H1 (cell line): ENCODE measurements at regions not wholly inside any gene's neighbourhood (a gene's known extent, or its start where the extent isn't known, plus 50 kb on each side); places are given as distances from the start of the nearest gene placed in this dataset.

Source experiments
- CTCF ChIA-PET: fragments of 300-600 bp; sonication (Branson Sonifier 250); formaldehyde crosslinking; loops from one replicate; lab custom pipeline; 2021; ENCODE audit not compliant: partially characterized antibody; lab: Charles Lee
- POLR2A ChIA-PET: fragments of 300-600 bp; sonication (Branson Sonifier 250); formaldehyde crosslinking; loops from one replicate; lab custom pipeline; 2021; ENCODE audit warnings: inconsistent platforms; ENCODE audit not compliant: partially characterized antibody; lab: Charles Lee
- DNase-seq, 2 experiments: peaks; one replicate each; pipeline versions ENCODE4 v3.0.0 to v3.0.0-alpha.2; 2010 to 2022; ENCODE audit warnings: low spot score in 2 of 2, low read depth in 1 of 2, mixed read lengths in 1 of 2
- FAIRE-seq: peaks from 2 replicates; lab custom pipeline; 2011; peaks lifted over from hg19 to GRCh38; lab: Jason Lieb, UNC
- H2AFZ ChIP-seq: 2 replicates; pipeline ENCODE4 v1.8.1; 2012; ENCODE audit warnings: low read length, inconsistent platforms
- H2AK5ac ChIP-seq: 2 replicates; pipeline ENCODE4 v1.6.1; 2013; ENCODE audit warnings: low read depth, low read length
- H2BK120ac ChIP-seq: replicated peaks from 2 replicates; pipeline ENCODE3; 2013; ENCODE audit warnings: low read depth, low read length, inconsistent platforms
- H2BK12ac ChIP-seq: 2 replicates; pipeline ENCODE4 v1.6.1; 2013; ENCODE audit warnings: low read depth, low read length
- H2BK15ac ChIP-seq: 2 replicates; pipeline ENCODE4 v1.6.1; 2013; ENCODE audit warnings: low read length
- H2BK20ac ChIP-seq: 2 replicates; pipeline ENCODE4 v1.6.1; 2013; ENCODE audit warnings: low read length
- H2BK5ac ChIP-seq: 2 replicates; pipeline ENCODE4 v1.6.1; 2013; ENCODE audit warnings: low read depth, low read length
- H3K14ac ChIP-seq: 2 replicates; pipeline ENCODE4 v1.6.1; 2013; ENCODE audit warnings: inconsistent platforms; ENCODE audit not compliant: insufficient read length
- H3K18ac ChIP-seq: 2 replicates; pipeline ENCODE4 v1.6.1; 2013; ENCODE audit warnings: low read length; ENCODE audit errors: extremely low read depth
- H3K23ac ChIP-seq: 2 replicates; pipeline ENCODE4 v1.6.1; 2013; ENCODE audit warnings: inconsistent platforms; ENCODE audit not compliant: insufficient read length
- H3K23me2 ChIP-seq: 2 replicates; pipeline ENCODE4 v1.6.1; 2013; ENCODE audit warnings: low read depth, low read length
- H3K27ac ChIP-seq: 2 replicates; pipeline ENCODE4 v1.6.1; 2011; ENCODE audit warnings: low read depth, low read length, inconsistent platforms
- H3K27me3 ChIP-seq, 4 experiments: replicated peaks in 1 of 4; 1 replicate in 1 of 4; 2 replicates in 3 of 4; pipeline versions ENCODE4 v1.6.1 to v1.8.1; 2011 to 2013; ENCODE audit warnings: low read length in 3 of 4, mild to moderate bottlenecking in 3 of 4, inconsistent platforms in 2 of 4, mixed read lengths in 2 of 4, moderate library complexity in 1 of 4; ENCODE audit not compliant: control insufficient read depth in 3 of 4, insufficient read depth in 3 of 4; ENCODE audit errors: extremely low read depth in 1 of 4
- H3K36me3 ChIP-seq, 4 experiments: 2 replicates each; pipeline versions ENCODE4 v1.6.1 to v1.8.1; 2011 to 2013; ENCODE audit warnings: mild to moderate bottlenecking in 4 of 4, low read length in 3 of 4, moderate library complexity in 2 of 4, control low read depth in 1 of 4, inconsistent platforms in 1 of 4; ENCODE audit not compliant: insufficient read depth in 4 of 4, control insufficient read depth in 2 of 4
- H3K4ac ChIP-seq: replicated peaks from 2 replicates; pipeline ENCODE3; 2013; ENCODE audit warnings: low read length, low read depth, mixed read lengths, inconsistent platforms; ENCODE audit not compliant: insufficient read length
- H3K4me1 ChIP-seq, 4 experiments: replicated peaks in 1 of 4; 1 replicate in 1 of 4; 2 replicates in 3 of 4; pipeline versions ENCODE4 v1.6.1 to v1.8.1; 2011 to 2013; ENCODE audit warnings: low read length in 3 of 4, inconsistent platforms in 2 of 4, mixed read lengths in 1 of 4; ENCODE audit not compliant: insufficient read depth in 4 of 4, control insufficient read depth in 3 of 4
- H3K4me2 ChIP-seq, 2 experiments: 2 replicates each; pipeline versions ENCODE4 v1.6.1 to v1.8.1; 2011 to 2013; ENCODE audit warnings: low read depth in 2 of 2, low read length in 2 of 2, control low read depth in 1 of 2, inconsistent platforms in 1 of 2, mild to moderate bottlenecking in 1 of 2; ENCODE audit not compliant: insufficient read depth in 1 of 2
- H3K4me3 ChIP-seq, 4 experiments: fragments of 200-600, 300-600 bp in 1 of 4; sonication (generic), shearing (Covaris generic), sonication (Bioruptor Twin) in 1 of 4; 2 replicates each; pipeline versions ENCODE4 v1.5.1 to v1.8.1; 2011 to 2016; ENCODE audit warnings: low read length in 4 of 4, low read depth in 3 of 4, control low read depth in 2 of 4, inconsistent platforms in 2 of 4, mild to moderate bottlenecking in 2 of 4, mixed read lengths in 1 of 4, moderate library complexity in 1 of 4; ENCODE audit not compliant: insufficient read depth in 2 of 4; ENCODE audit errors: extremely low read depth in 1 of 4
- H3K56ac ChIP-seq: replicated peaks from 2 replicates; pipeline ENCODE3; 2013; ENCODE audit warnings: low read depth, mild to moderate bottlenecking, mixed read lengths, low read length, inconsistent platforms; ENCODE audit not compliant: insufficient read length
- H3K79me1 ChIP-seq: 2 replicates; pipeline ENCODE4 v1.6.1; 2013; ENCODE audit warnings: low read depth, low read length, control low read depth
- H3K79me2 ChIP-seq, 2 experiments: 2 replicates each; pipeline versions ENCODE4 v1.6.1 to v1.8.1; 2012 to 2013; ENCODE audit warnings: low read length in 2 of 2, mild to moderate bottlenecking in 2 of 2, inconsistent platforms in 1 of 2; ENCODE audit not compliant: insufficient read depth in 2 of 2, control insufficient read depth in 1 of 2
- H3K9ac ChIP-seq, 4 experiments: replicated peaks in 1 of 4; 1 replicate in 1 of 4; 2 replicates in 3 of 4; pipeline versions ENCODE4 v1.6.1 to v1.8.1; 2011 to 2013; ENCODE audit warnings: low read depth in 3 of 4, low read length in 3 of 4, control low read depth in 2 of 4, mild to moderate bottlenecking in 2 of 4, moderate library complexity in 2 of 4, inconsistent platforms in 1 of 4; ENCODE audit errors: extremely low read depth in 1 of 4
- H3K9me3 ChIP-seq, 2 experiments: 2 replicates each; pipeline versions ENCODE4 v1.6.1 to v1.8.1; 2012 to 2013; ENCODE audit warnings: mild to moderate bottlenecking in 2 of 2, moderate library complexity in 2 of 2, control low read depth in 1 of 2, inconsistent platforms in 1 of 2, low read depth in 1 of 2, low read length in 1 of 2, mixed read lengths in 1 of 2; ENCODE audit not compliant: insufficient read depth in 2 of 2
- H4K20me1 ChIP-seq, 2 experiments: replicated peaks in 1 of 2; 2 replicates each; pipeline versions ENCODE3 to v1.8.1; 2011 to 2013; ENCODE audit warnings: inconsistent platforms in 2 of 2, low read length in 2 of 2, mild to moderate bottlenecking in 1 of 2; ENCODE audit not compliant: insufficient read depth in 2 of 2, control insufficient read depth in 1 of 2
- H4K5ac ChIP-seq: 2 replicates; pipeline ENCODE4 v1.6.1; 2013; ENCODE audit warnings: low read length, low read depth, mixed read lengths, inconsistent platforms; ENCODE audit not compliant: insufficient read length
- H4K8ac ChIP-seq: 2 replicates; pipeline ENCODE4 v1.8.0; 2013; ENCODE audit warnings: mild to moderate bottlenecking, moderate library complexity, low read length, inconsistent platforms; ENCODE audit not compliant: insufficient read depth; ENCODE audit errors: extremely low read depth
- H4K91ac ChIP-seq: replicated peaks from 2 replicates; pipeline ENCODE3; 2013; ENCODE audit warnings: low read length, mixed read lengths, inconsistent platforms; ENCODE audit not compliant: insufficient read length
- GABPA ChIP-seq: IDR thresholded peaks from 2 replicates; pipeline ENCODE4 v1.6.1; 2011; ENCODE audit warnings: mild to moderate bottlenecking, low read length, moderate library complexity, borderline replicate concordance; ENCODE audit not compliant: insufficient read depth
- KDM1A ChIP-seq: fragments of 200-600, 300-600 bp; sonication (generic); IDR thresholded peaks from 2 replicates; pipeline ENCODE4 v1.7.1; 2016; ENCODE audit warnings: mild to moderate bottlenecking, low read length, borderline replicate concordance

- Histone ChIP-seq H3K9me3 (no peaks in the 10 kb centered on the region), H3K56ac (no peak overlapping the region), H3K4ac (no peak overlapping the region), H3K18ac (no peak overlapping the region), H3K23me2 (no peaks in the 10 kb centered on the region), H2AK5ac (no peak overlapping the region), H4K91ac (no peak overlapping the region), H3K4me3 (no peak overlapping the region), H3K9ac (no peak overlapping the region), H2BK120ac (no peak overlapping the region), H3K36me3 (no peaks in the 10 kb centered on the region), H3K14ac (no peak overlapping the region), H3K4me2 (no peak overlapping the region), H4K8ac (no peak overlapping the region), H3K23ac (no peak overlapping the region), H3K27ac (no peak overlapping the region), H3K4me1 (peaks cover 2 to 6% (median 3%) of the 10 kb centered on the region in 4 experiments; a peak in 3 of 7 replicates), H4K5ac (no peak overlapping the region), H3K79me1 (no peaks in the 10 kb centered on the region), H2BK12ac (no peak overlapping the region), H2BK15ac (no peak overlapping the region), H2BK5ac (no peak overlapping the region), H3K27me3 (peaks cover 0 to 2% (median 0%) of the 10 kb centered on the region in 4 experiments; a peak in 1 of 7 replicates), H2AFZ (no peak overlapping the region), H4K20me1 (no peaks in the 10 kb centered on the region), H3K79me2 (no peaks in the 10 kb centered on the region), H2BK20ac (no peak overlapping the region)
- DNase-seq (no peak), FAIRE-seq (no peak)
- no peak for TF ChIP-seq GABPA
- 0 out of 2 replicates have a peak, but pooled peaks have one; percentile 24 for TF ChIP-seq KDM1A
- POLR2A ChIA-PET: no interaction called here
- CTCF ChIA-PET: interaction anchor here (1.4 kb wide), 1 partner anchor 77 kb away, joined by 3 read pairs; no protein-coding TSS in a partner anchor
These were observed 121.6 kb downstream of the TMEM144 start for GRCh38 chr4:158331863-158332262.
